ENCODE measurements at regions not wholly inside any gene's neighbourhood (a gene's known extent, or its start where the extent isn't known, plus 50 kb on each side); places are given as distances from the start of the nearest gene placed in this dataset.
"Not testable (repeated sequence)": the region's sequence is repeated elsewhere in the genome, so short reads cannot be mapped to it uniquely, and the experiment has no call there.

- ChIA-PET POLR2A (no interaction called here), CTCF (no interaction called here)
Observed at GRCh38 chr9:38144421-38144820, 75.4 kb upstream of the SHB start.

- ChIA-PET POLR2A (no interaction called here), CTCF (no interaction called here)
Observed at GRCh38 chr9:38141746-38142591, 72.9 kb upstream of the SHB start.

GRCh38 chr9:38138276-38138675 lies 69.2 kb upstream of the SHB start:
- CTCF ChIA-PET = no interaction called here
- POLR2A ChIA-PET = no interaction called here

- ChIA-PET POLR2A (no interaction called here), CTCF (no interaction called here)
Observed at GRCh38 chr9:38137342-38137741, 68.3 kb upstream of the SHB start.

- CTCF ChIA-PET = interaction anchor here (0.6 kb wide), 1 partner anchor 23 kb away, joined by 4 read pairs; no protein-coding TSS in a partner anchor
- POLR2A ChIA-PET = no interaction called here
Observed at GRCh38 chr9:38136386-38136785, 67.4 kb upstream of the SHB start.

GRCh38 chr9:38134611-38135237 lies 65.7 kb upstream of the SHB start:
- ChIA-PET POLR2A (no interaction called here), CTCF (no interaction called here)

GRCh38 chr9:38133595-38133994 lies 64.6 kb upstream of the SHB start:
- POLR2A ChIA-PET = no interaction called here

GRCh38 chr9:38132956-38133355 lies 63.9 kb upstream of the SHB start:
- CTCF ChIA-PET = interaction anchor here (1.0 kb wide), 2 partner anchors 27 to 28 kb away, joined by 3 to 5 read pairs; no protein-coding TSS in a partner anchor
- POLR2A ChIA-PET = no interaction called here

More at GRCh38 chr9:38133595-38133994, 64.6 kb upstream of the SHB start:
- CTCF ChIA-PET = interaction anchor here (1.0 kb wide), 1 partner anchor 27 kb away, joined by 3 read pairs; no protein-coding TSS in a partner anchor

GRCh38 chr9:38131729-38132128 lies 62.7 kb upstream of the SHB start:
- ChIA-PET CTCF (interaction anchor here (0.5 kb wide), 1 partner anchor 533 kb away, joined by 5 read pairs; no protein-coding TSS in a partner anchor), POLR2A (no interaction called here)

- POLR2A ChIA-PET = no interaction called here
- CTCF ChIA-PET = no interaction called here
Observed at GRCh38 chr9:38130724-38131123, 61.7 kb upstream of the SHB start.

GRCh38 chr9:38129366-38129765 lies 60.3 kb upstream of the SHB start:
- ChIA-PET CTCF (no interaction called here), POLR2A (no interaction called here)

- CTCF ChIA-PET = no interaction called here
- POLR2A ChIA-PET = no interaction called here
Observed at GRCh38 chr9:38128752-38129270, 59.8 kb upstream of the SHB start.

GRCh38 chr9:38127271-38127839 lies 58.3 kb upstream of the SHB start:
- ChIA-PET CTCF (no interaction called here), POLR2A (no interaction called here)

- ChIA-PET POLR2A (no interaction called here), CTCF (no interaction called here)
Observed at GRCh38 chr9:38126730-38127129, 57.7 kb upstream of the SHB start.

- POLR2A ChIA-PET = no interaction called here
- CTCF ChIA-PET = no interaction called here
Observed at GRCh38 chr9:38125889-38126288, 56.9 kb upstream of the SHB start.

GRCh38 chr9:38123359-38123758 lies 54.3 kb upstream of the SHB start:
- POLR2A ChIA-PET = not testable (repeated sequence)

GRCh38 chr9:38120961-38121360 lies 51.9 kb upstream of the SHB start:
- ChIA-PET POLR2A (no interaction called here), CTCF (interaction anchor here (0.7 kb wide), 1 partner anchor 15 kb away, joined by 3 read pairs; no protein-coding TSS in a partner anchor)

More at GRCh38 chr9:38123359-38123758, 54.3 kb upstream of the SHB start:
- CTCF ChIA-PET = not testable (repeated sequence)

GRCh38 chr9:38119560-38120236 lies 50.7 kb upstream of the SHB start:
- POLR2A ChIA-PET = no interaction called here
- CTCF ChIA-PET = no interaction called here

GRCh38 chr9:38118862-38119438 lies 49.9 kb upstream of the SHB start:
- POLR2A ChIA-PET = no interaction called here
- CTCF ChIA-PET = no interaction called here
